ENCODE measurements at regions not wholly inside any gene's neighbourhood (a gene's known extent, or its start where the extent isn't known, plus 50 kb on each side); places are given as distances from the start of the nearest gene placed in this dataset.

DNA sequence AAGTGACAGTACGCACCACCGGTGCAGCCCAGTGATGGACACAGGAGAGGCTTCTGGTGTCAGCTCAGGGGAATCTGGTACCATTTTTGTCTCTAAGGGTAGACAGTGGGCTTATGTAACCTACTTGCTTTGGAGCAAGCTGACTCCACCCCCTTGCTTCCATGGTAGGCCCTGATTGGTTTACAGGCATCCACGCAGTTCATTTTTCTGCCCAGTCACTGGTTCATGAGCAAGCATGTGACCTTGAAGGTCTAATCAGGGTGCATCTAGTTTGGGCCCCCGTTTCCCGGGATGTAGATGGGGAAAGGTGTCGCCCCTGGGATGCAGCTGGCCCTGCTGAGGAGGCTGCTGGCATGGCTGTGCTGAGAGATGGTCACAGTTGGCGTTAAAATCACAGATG, 244.8 kb upstream of the KCNG1 start:
- TF ChIP-seq, protein P1, sequence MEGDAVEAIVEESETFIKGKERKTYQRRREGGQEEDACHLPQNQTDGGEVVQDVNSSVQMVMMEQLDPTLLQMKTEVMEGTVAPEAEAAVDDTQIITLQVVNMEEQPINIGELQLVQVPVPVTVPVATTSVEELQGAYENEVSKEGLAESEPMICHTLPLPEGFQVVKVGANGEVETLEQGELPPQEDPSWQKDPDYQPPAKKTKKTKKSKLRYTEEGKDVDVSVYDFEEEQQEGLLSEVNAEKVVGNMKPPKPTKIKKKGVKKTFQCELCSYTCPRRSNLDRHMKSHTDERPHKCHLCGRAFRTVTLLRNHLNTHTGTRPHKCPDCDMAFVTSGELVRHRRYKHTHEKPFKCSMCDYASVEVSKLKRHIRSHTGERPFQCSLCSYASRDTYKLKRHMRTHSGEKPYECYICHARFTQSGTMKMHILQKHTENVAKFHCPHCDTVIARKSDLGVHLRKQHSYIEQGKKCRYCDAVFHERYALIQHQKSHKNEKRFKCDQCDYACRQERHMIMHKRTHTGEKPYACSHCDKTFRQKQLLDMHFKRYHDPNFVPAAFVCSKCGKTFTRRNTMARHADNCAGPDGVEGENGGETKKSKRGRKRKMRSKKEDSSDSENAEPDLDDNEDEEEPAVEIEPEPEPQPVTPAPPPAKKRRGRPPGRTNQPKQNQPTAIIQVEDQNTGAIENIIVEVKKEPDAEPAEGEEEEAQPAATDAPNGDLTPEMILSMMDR (conservative IDR thresholded peaks at IDR 0.05) = no peak
- no peak overlapping the region for H3K27ac ChIP-seq

DNA sequence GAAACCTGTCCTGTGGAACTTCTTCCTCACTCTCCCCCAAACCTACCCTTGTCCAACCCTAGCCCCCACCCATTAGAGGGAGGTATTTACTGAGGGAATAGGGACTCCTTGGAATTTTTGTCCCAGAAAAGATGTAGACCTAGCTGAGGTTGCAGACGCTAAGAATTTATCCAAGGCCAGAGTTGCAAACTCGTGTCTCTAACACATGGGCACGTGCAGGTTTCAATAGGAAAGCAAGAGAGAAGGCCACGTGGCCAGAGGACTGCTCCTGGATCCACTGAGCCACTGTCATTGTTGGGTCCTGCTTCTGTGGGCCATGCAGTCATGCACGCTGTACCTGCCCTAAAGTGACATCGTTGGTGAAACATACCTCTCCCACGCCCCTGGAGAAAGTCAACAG, 243.4 kb upstream of the KCNG1 start:
- TF ChIP-seq, protein P1 (conservative IDR thresholded peaks at IDR 0.05) = no peak
- H3K27ac ChIP-seq = no peak overlapping the region

DNA sequence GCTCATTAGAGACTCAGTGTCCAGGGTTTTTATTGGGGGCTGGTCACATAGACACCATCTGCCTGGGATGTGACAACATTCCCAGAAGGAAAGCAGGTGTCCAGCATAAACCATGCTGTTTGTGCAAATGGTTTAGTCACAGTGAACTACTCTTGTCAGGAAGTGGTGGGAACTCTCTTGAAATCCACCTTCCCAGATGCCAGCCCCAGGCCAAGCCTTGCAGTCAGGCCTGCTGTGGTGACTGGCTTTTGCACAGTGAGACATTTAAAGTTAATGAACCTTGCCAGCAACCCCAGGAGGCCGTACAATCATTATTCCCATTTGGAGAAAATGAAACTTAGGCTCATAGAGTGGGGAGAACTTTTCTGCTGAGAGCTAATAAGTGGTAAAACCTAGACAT, 242.5 kb upstream of the KCNG1 start:
- no peak overlapping the region for H3K27ac ChIP-seq
- TF ChIP-seq, protein P1 (conservative IDR thresholded peaks at IDR 0.05) = no peak

DNA sequence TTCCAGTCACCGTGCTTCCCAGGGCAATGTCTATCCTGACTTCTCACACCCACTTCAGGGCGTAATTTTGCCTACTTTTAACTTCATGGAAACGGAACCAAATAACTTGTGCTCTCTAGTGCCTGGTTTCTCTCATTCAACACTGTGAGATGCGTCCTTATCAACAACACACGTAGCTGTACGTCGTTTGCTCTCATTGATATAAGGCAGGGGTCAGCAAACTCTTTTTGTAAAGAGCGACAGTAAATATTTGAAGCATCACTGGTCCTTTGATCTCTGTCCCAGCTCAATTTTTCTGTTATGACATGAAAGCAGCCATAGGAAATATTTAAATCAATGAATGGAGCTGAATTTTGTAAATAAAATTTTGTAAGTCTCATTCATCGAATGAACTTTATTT, 239.3 kb upstream of the KCNG1 start:
- TF ChIP-seq, protein P1 (conservative IDR thresholded peaks at IDR 0.05) = no peak
- H3K27ac ChIP-seq = no peak overlapping the region

DNA sequence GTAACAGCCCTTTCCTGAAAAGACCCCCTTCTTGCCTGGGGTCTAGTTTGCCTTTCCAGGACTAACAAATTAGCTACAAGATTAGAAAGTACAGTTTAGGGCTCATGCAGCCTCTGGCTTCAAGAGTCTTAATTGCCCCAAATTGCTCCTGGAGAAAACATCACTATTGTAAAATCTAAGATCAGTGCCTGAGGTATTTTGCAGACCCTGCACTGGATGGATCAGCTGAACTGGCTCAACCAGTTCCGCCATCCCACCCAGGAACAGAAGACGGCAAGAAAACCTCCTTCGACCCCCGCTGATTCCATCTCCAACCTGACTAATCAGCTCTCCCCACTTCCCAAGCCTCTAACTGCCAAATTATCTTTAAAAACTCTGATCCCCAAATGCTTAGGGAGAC, 236.5 kb upstream of the KCNG1 start:
- TF ChIP-seq, protein P1 (conservative IDR thresholded peaks at IDR 0.05) = no peak

DNA sequence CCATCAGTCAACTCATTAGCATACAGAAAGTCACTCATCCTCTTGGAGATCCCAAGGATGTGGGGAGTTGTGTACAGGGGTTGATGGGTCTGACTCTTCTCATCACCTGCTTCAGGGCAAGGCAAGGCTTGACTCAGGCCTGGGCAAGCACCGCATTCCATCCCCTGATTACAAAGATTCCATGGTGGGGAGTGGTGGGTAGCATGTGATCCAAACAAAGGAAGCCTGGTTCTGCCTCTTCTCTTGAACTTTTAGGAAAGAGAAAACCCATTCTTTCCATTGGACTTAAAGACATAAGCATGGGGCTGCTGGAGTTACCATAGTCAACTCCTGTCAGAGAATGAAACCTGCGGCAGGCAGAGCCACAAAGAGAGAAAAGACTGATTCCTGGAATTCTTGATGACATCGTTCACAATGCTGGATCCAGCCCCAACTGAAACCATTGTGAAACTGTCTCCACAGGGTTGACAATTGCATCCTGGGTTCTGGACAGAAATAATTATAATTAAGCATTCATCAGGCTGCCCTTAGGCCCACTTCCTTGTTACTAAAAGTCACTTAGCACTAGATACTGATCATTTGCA, 235.8 kb upstream of the KCNG1 start:
- TF ChIP-seq, protein P1 (conservative IDR thresholded peaks at IDR 0.05) = no peak
- no peak overlapping the region for H3K27ac ChIP-seq

More for the DNA sequence above, 236.5 kb upstream of the KCNG1 start:
- no peak overlapping the region for H3K27ac ChIP-seq

DNA sequence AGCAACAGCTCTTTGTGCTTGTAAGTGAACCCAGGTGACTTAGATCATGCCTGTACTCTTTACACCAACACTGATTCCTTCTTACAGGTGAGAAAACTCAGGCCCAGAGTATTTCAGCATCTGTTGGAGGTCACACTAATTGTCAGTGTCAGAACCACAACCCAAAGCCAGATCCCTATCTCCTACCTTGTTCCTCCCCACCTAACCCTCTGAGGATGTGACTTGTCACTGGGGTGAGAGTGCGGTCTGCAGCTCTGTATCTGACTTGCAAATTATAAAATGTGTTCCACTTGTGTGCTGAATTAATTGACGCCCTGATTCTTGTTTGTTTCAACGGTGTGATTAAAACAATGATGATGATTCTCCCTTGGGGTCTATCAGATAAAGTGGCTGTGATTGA, 232.5 kb upstream of the KCNG1 start:
- no peak overlapping the region for H3K27ac ChIP-seq
- TF ChIP-seq, protein P1 (conservative IDR thresholded peaks at IDR 0.05) = no peak

Measured in VCaP (cell line).